T-cell (primary cell): ENCODE measurements at regions not wholly inside any gene's neighbourhood (a gene's known extent, or its start where the extent isn't known, plus 50 kb on each side); places are given as distances from the start of the nearest gene placed in this dataset.

Experiments
- ATAC-seq, 4 experiments: fragments of 200-7000 bp in 3 of 4; fragments of 150-1000 bp in 1 of 4; cut with Tn5 transposase; replicated peaks in 1 of 4; 1 replicate in 3 of 4; 2 replicates in 1 of 4; pipeline ENCODE4 v1.10.0; 2021; ENCODE audit warnings: moderate library complexity in 3 of 4, mild to moderate bottlenecking in 2 of 4, moderate number of reproducible peaks in 1 of 4
- CTCF ChIA-PET, 2 donors: fragments of 300-600 bp; sonication (Branson Sonifier 250); formaldehyde crosslinking; loops; one replicate each; lab custom pipeline; 2022; ENCODE audit warnings: antibody characterized with exemption in 2 of 2; lab: Charles Lee
- POLR2A ChIA-PET, 2 donors: fragments of 300-600 bp; sonication (Branson Sonifier 250); formaldehyde crosslinking; loops; one replicate each; lab custom pipeline; 2022; ENCODE audit warnings: antibody characterized with exemption in 2 of 2; lab: Charles Lee
- DNase-seq, 35 experiments: peaks; one replicate each; pipeline versions ENCODE4 v3.0.0 to v3.0.0-alpha.2; 2013 to 2023
- H3K27ac ChIP-seq: one replicate; pipeline ENCODE4 v1.5.1; 2013; ENCODE audit warnings: low read length
- H3K27me3 ChIP-seq, 2 experiments: replicated peaks in 1 of 2; 1 replicate in 1 of 2; 2 replicates in 1 of 2; pipeline versions ENCODE4 v1.6.1 to v1.7.0; 2013; ENCODE audit warnings: low read length in 1 of 2, mixed read lengths in 1 of 2; ENCODE audit not compliant: control insufficient read depth in 2 of 2, insufficient read depth in 2 of 2; ENCODE audit errors: extremely low read depth in 1 of 2
- H3K36me3 ChIP-seq, 2 donors: 1 replicate in 1 of 2; 2 replicates in 1 of 2; pipeline versions ENCODE4 v1.6.1 to v1.7.0; 2013; ENCODE audit warnings: low read length in 1 of 2; ENCODE audit not compliant: control insufficient read depth in 2 of 2, insufficient read depth in 1 of 2; ENCODE audit errors: extremely low read depth in 1 of 2
- H3K4me1 ChIP-seq, 2 experiments: 1 replicate in 1 of 2; 2 replicates in 1 of 2; pipeline versions ENCODE4 v1.6.1 to v1.7.0; 2013; ENCODE audit warnings: low read length in 2 of 2, mixed read lengths in 1 of 2; ENCODE audit not compliant: insufficient read depth in 2 of 2, control insufficient read depth in 1 of 2; ENCODE audit errors: extremely low read depth in 1 of 2
- H3K4me3 ChIP-seq, 2 donors: 1 replicate in 1 of 2; 2 replicates in 1 of 2; pipeline versions ENCODE4 v1.5.1 to v1.7.0; 2013; ENCODE audit warnings: mild to moderate bottlenecking in 2 of 2, low read length in 1 of 2, moderate library complexity in 1 of 2; ENCODE audit not compliant: control insufficient read depth in 1 of 2; ENCODE audit errors: extremely low read depth in 1 of 2
- H3K9me3 ChIP-seq: 2 replicates; pipeline ENCODE4 v1.7.0; 2013
- H3K27ac Mint-ChIP-seq, 2 donors: one replicate each; pipeline ENCODE4 v1.8.0; 2020 to 2021; ENCODE audit warnings: mild to moderate bottlenecking in 2 of 2, mixed read lengths in 2 of 2
- H3K27me3 Mint-ChIP-seq, 2 donors: one replicate each; pipeline ENCODE4 v1.8.0; 2021 to 2022; ENCODE audit warnings: mixed read lengths in 2 of 2
- H3K36me3 Mint-ChIP-seq: one replicate; pipeline ENCODE4 v1.8.0; 2021; ENCODE audit warnings: mixed read lengths
- H3K4me1 Mint-ChIP-seq, 3 donors: one replicate each; pipeline ENCODE4 v1.8.0; 2020 to 2022; ENCODE audit warnings: mixed read lengths in 3 of 3, mild to moderate bottlenecking in 1 of 3
- H3K4me3 Mint-ChIP-seq, 3 donors: one replicate each; pipeline ENCODE4 v1.8.0; 2020 to 2022; ENCODE audit warnings: mild to moderate bottlenecking in 3 of 3, mixed read lengths in 3 of 3, moderate library complexity in 3 of 3
- H3K9me3 Mint-ChIP-seq, 3 donors: one replicate each; pipeline ENCODE4 v1.8.0; 2020 to 2022; ENCODE audit warnings: mixed read lengths in 3 of 3
- WGBS: methylation state at CpG from one replicate; pipeline ENCODE4 v1.1.5; 2013; ENCODE audit warnings: missing lambda C conversion rate; ENCODE audit not compliant: insufficient coverage; 5-methylcytosine and 5-hydroxymethylcytosine counted together

GRCh38 chr2:126837966-126838715 is 60.5 kb upstream of the TEX51 start:
- H3K27me3 Mint-ChIP-seq = peaks cover 15 to 17% of the 10 kb centered on the region in 2 donors
- WGBS = 68% methylated on average over 10 of the region's 11 CpGs
- ChIA-PET POLR2A (no interaction called here), CTCF (no interaction called here)
- DNase-seq (no peak), ATAC-seq (no peak)
- no peak overlapping the region for H3K4me3 Mint-ChIP-seq
- Histone ChIP-seq H3K9me3 (no peaks in the 10 kb centered on the region), H3K4me1 (no peaks in the 10 kb centered on the region), H3K4me3 (no peak overlapping the region), H3K36me3 (no peaks in the 10 kb centered on the region), H3K27me3 (peaks cover 0 to 20% of the 10 kb centered on the region in 2 experiments), H3K27ac (no peak overlapping the region)
- no peaks in the 10 kb centered on the region for H3K9me3 Mint-ChIP-seq
- H3K36me3 Mint-ChIP-seq = no peaks in the 10 kb centered on the region
- H3K27ac Mint-ChIP-seq = no peak overlapping the region
- H3K4me1 Mint-ChIP-seq = no peaks in the 10 kb centered on the region

GRCh38 chr2:126838716-126838985 is 60.0 kb upstream of the TEX51 start:
- H3K4me3 ChIP-seq = no peak overlapping the region
- Mint-ChIP-seq H3K4me1 (no peaks in the 10 kb centered on the region), H3K4me3 (no peak overlapping the region), H3K9me3 (no peaks in the 10 kb centered on the region), H3K27me3 (peaks cover 15 to 17% of the 10 kb centered on the region in 2 donors), H3K27ac (no peak overlapping the region), H3K36me3 (no peaks in the 10 kb centered on the region)
- DNase-seq (no peak), ATAC-seq (no peak)
- CTCF ChIA-PET = no interaction called here
- H3K27me3 ChIP-seq = peaks cover 0 to 20% of the 10 kb centered on the region in 2 experiments
- H3K4me1 ChIP-seq = no peaks in the 10 kb centered on the region
- H3K27ac ChIP-seq = no peak overlapping the region
- H3K36me3 ChIP-seq = no peaks in the 10 kb centered on the region
- H3K9me3 ChIP-seq = no peaks in the 10 kb centered on the region
- WGBS = 45% methylated on average over 3 of the region's 3 CpGs
- POLR2A ChIA-PET = no interaction called here

- no peaks in the 10 kb centered on the region for H3K4me1 ChIP-seq
- H3K27me3 ChIP-seq = peaks cover 0 to 20% of the 10 kb centered on the region in 2 experiments
- no peaks in the 10 kb centered on the region for H3K9me3 Mint-ChIP-seq
- peaks cover 15 to 17% of the 10 kb centered on the region in 2 donors for H3K27me3 Mint-ChIP-seq
- no peaks in the 10 kb centered on the region for H3K4me1 Mint-ChIP-seq
- H3K27ac ChIP-seq = no peak overlapping the region
- H3K36me3 ChIP-seq = no peaks in the 10 kb centered on the region
- no peak overlapping the region for H3K4me3 Mint-ChIP-seq
- H3K9me3 ChIP-seq = no peaks in the 10 kb centered on the region
- H3K4me3 ChIP-seq = no peak overlapping the region
- ChIA-PET CTCF (no interaction called here), POLR2A (no interaction called here)
- H3K27ac Mint-ChIP-seq = no peak overlapping the region
- no peak for ATAC-seq
- no peak for DNase-seq
- no peaks in the 10 kb centered on the region for H3K36me3 Mint-ChIP-seq
Measured at GRCh38 chr2:126839796-126840195, 58.9 kb upstream of the TEX51 start.

- peaks cover 15 to 17% of the 10 kb centered on the region in 2 donors for H3K27me3 Mint-ChIP-seq
- H3K4me3 Mint-ChIP-seq = no peak overlapping the region
- no peaks in the 10 kb centered on the region for H3K36me3 Mint-ChIP-seq
- WGBS = no CpG with 5 or more reads among the region's 1 CpG
- no peak overlapping the region for H3K27ac ChIP-seq
- H3K27ac Mint-ChIP-seq = no peak overlapping the region
- CTCF ChIA-PET = no interaction called here
- H3K4me1 Mint-ChIP-seq = no peaks in the 10 kb centered on the region
- DNase-seq = no peak
- H3K4me3 ChIP-seq = no peak overlapping the region
- ATAC-seq = no peak
- H3K9me3 ChIP-seq = no peaks in the 10 kb centered on the region
- no peaks in the 10 kb centered on the region for H3K9me3 Mint-ChIP-seq
- H3K36me3 ChIP-seq = no peaks in the 10 kb centered on the region
- H3K4me1 ChIP-seq = no peaks in the 10 kb centered on the region
- peaks cover 0 to 4% of the 10 kb centered on the region in 2 experiments for H3K27me3 ChIP-seq
- POLR2A ChIA-PET = no interaction called here
Measured at GRCh38 chr2:126843081-126843480, 55.6 kb upstream of the TEX51 start.

- DNase-seq = no peak
- H3K9me3 Mint-ChIP-seq = no peaks in the 10 kb centered on the region
- WGBS = no CpG with 5 or more reads among the region's 4 CpGs
- no peak for ATAC-seq
- no peak overlapping the region for H3K4me3 Mint-ChIP-seq
- ChIA-PET POLR2A (no interaction called here), CTCF (no interaction called here)
- H3K36me3 Mint-ChIP-seq = no peaks in the 10 kb centered on the region
- no peaks in the 10 kb centered on the region for H3K4me1 Mint-ChIP-seq
- Histone ChIP-seq H3K4me3 (no peak overlapping the region), H3K27ac (no peak overlapping the region), H3K9me3 (no peaks in the 10 kb centered on the region), H3K27me3 (peaks cover 0 to 10% of the 10 kb centered on the region in 2 experiments), H3K36me3 (no peaks in the 10 kb centered on the region), H3K4me1 (no peaks in the 10 kb centered on the region)
- no peak overlapping the region for H3K27ac Mint-ChIP-seq
- H3K27me3 Mint-ChIP-seq = peaks cover 0 to 9% of the 10 kb centered on the region in 2 donors
Measured at GRCh38 chr2:126846241-126846640, 52.4 kb upstream of the TEX51 start.
